A549 (cell line): ENCODE measurements at regions not wholly inside any gene's neighbourhood (a gene's known extent, or its start where the extent isn't known, plus 50 kb on each side); places are given as distances from the start of the nearest gene placed in this dataset.

Source experiments
- ATAC-seq, 2 experiments: fragments of 200-7000 bp in 1 of 2; fragments of >200 bp in 1 of 2; cut with Nextera tagmentation in 1 of 2; cut with Tn5 transposase in 1 of 2; 3 replicates each; pipeline versions ENCODE4 v1.8.0 to v1.9.1; 2018 to 2020; ENCODE audit warnings: mild to moderate bottlenecking in 1 of 2, moderate library complexity in 1 of 2
- CTCF ChIA-PET: fragments of 300-600 bp; sonication (Branson Sonifier 250); formaldehyde crosslinking; extraction: SDS; loops from one replicate; lab custom pipeline; 2021; ENCODE audit warnings: antibody characterized with exemption, inconsistent platforms; lab: Yijun Ruan, JAX
- POLR2A ChIA-PET: fragments of 350-600 bp; formaldehyde crosslinking; extraction: SDS; loops from one replicate; lab custom pipeline; 2021; ENCODE audit warnings: antibody characterized with exemption, inconsistent platforms; lab: Yijun Ruan, JAX
- DNase-seq, 2 experiments: peaks; one replicate each; pipeline versions ENCODE4 v3.0.0 to v3.0.0-alpha.2; 2011 to 2016; ENCODE audit warnings: low read depth in 1 of 2, low spot score in 1 of 2
- FAIRE-seq: peaks from 2 replicates; lab custom pipeline; 2011; peaks lifted over from hg19 to GRCh38; lab: Jason Lieb, UNC
- H3K27ac ChIP-seq, 2 experiments: fragments of >200 bp; sonication (Bioruptor Twin); formaldehyde crosslinking; 3 replicates each; pipeline ENCODE4 v1.5.1; 2016 to 2017
- H3K4me1 ChIP-seq: fragments of >200 bp; sonication (Bioruptor Twin); formaldehyde crosslinking; 3 replicates; pipeline ENCODE4 v1.6.1; 2016
- H3K4me2 ChIP-seq: fragments of >200 bp; sonication (Bioruptor Twin); formaldehyde crosslinking; 3 replicates; pipeline ENCODE4 v1.6.1; 2016
- H3K4me3 ChIP-seq: fragments of >200 bp; sonication (Bioruptor Twin); formaldehyde crosslinking; 3 replicates; pipeline ENCODE4 v1.5.1; 2016
- H3K9me3 ChIP-seq: fragments of >200 bp; sonication (Bioruptor Twin); formaldehyde crosslinking; 3 replicates; pipeline ENCODE4 v1.6.1; 2016
- BCL3 ChIP-seq: fragments of >200 bp; sonication (Bioruptor Twin); formaldehyde crosslinking; IDR thresholded peaks from 3 replicates; pipeline ENCODE4 v1.6.1; 2016
- CBX2 ChIP-seq: fragments of 200-600 bp; sonication (generic); IDR thresholded peaks from 2 replicates; pipeline ENCODE4 v1.6.1; 2016; ENCODE audit warnings: low read depth, mild to moderate bottlenecking, borderline replicate concordance
- CEBPB ChIP-seq, 2 experiments: fragments of >200 bp in 1 of 2; sonication (Bioruptor Twin) in 1 of 2; formaldehyde crosslinking in 1 of 2; IDR thresholded peaks; 2 replicates each; pipeline ENCODE4 v1.6.1; 2012 to 2016
- EHF ChIP-seq: fragments of 250-450 bp; sonication (Bioruptor Pico); IDR thresholded peaks from 2 replicates; pipeline ENCODE4 v1.5.0; 2020; ENCODE audit warnings: mild to moderate bottlenecking
- EHMT2 ChIP-seq: fragments of 200-600 bp; sonication (generic); IDR thresholded peaks from 2 replicates; pipeline ENCODE4 v1.6.1; 2016; ENCODE audit warnings: antibody characterized with exemption, low read depth, mild to moderate bottlenecking, moderate library complexity
- EP300 ChIP-seq, 2 experiments: fragments of >200 bp; sonication (Bioruptor Twin); formaldehyde crosslinking; IDR thresholded peaks; 2 replicates in 1 of 2; 3 replicates in 1 of 2; pipeline ENCODE4 v1.6.1; 2016 to 2017
- ESRRA ChIP-seq: fragments of 150-350 bp; IDR thresholded peaks from 2 replicates; pipeline ENCODE4 v1.6.1; 2014; ENCODE audit warnings: mild to moderate bottlenecking, low read length, borderline replicate concordance
- FOSB ChIP-seq: fragments of 250-450 bp; sonication (Bioruptor Pico); IDR thresholded peaks from 2 replicates; pipeline ENCODE4 v1.5.0; 2020; ENCODE audit warnings: mild to moderate bottlenecking, moderate library complexity
- FOXS1 ChIP-seq: fragments of 250-450 bp; sonication (Bioruptor Pico); IDR thresholded peaks from 2 replicates; pipeline ENCODE4 v1.5.0; 2020; ENCODE audit warnings: mild to moderate bottlenecking, moderate library complexity
- HDAC2 ChIP-seq: fragments of 200-600 bp; sonication (generic); IDR thresholded peaks from 2 replicates; pipeline ENCODE4 v1.6.1; 2016
- HOXA7 ChIP-seq: fragments of 250-450 bp; sonication (Bioruptor Pico); IDR thresholded peaks from 2 replicates; pipeline ENCODE4 v1.5.0; 2020; ENCODE audit warnings: mild to moderate bottlenecking, moderate library complexity
- HOXB13 ChIP-seq: fragments of 250-450 bp; sonication (Bioruptor Pico); IDR thresholded peaks from 2 replicates; pipeline ENCODE4 v1.5.0; 2020; ENCODE audit warnings: low read depth, mild to moderate bottlenecking, moderate library complexity
- JUN ChIP-seq, 2 experiments: fragments of >200 bp; sonication (Bioruptor Twin); formaldehyde crosslinking; IDR thresholded peaks; 2 replicates in 1 of 2; 3 replicates in 1 of 2; pipeline ENCODE4 v1.6.1; 2016 to 2017
- JUNB ChIP-seq: fragments of >200 bp; sonication (Bioruptor Twin); formaldehyde crosslinking; IDR thresholded peaks from 2 replicates; pipeline ENCODE4 v1.6.1; 2016
- MYC ChIP-seq: IDR thresholded peaks from 2 replicates; pipeline ENCODE4 v1.6.1; 2012; ENCODE audit warnings: mild to moderate bottlenecking, inconsistent platforms, low read length, improper control_type of control experiment, borderline replicate concordance
- NFE2L2 ChIP-seq: fragments of 150-350 bp; conservative IDR thresholded peaks from 2 replicates; pipeline ENCODE4 v1.6.1; 2014; ENCODE audit warnings: low read length
- POLR2A ChIP-seq: IDR thresholded peaks from 2 replicates; pipeline ENCODE4 v1.6.1; 2012; ENCODE audit warnings: mild to moderate bottlenecking, low read length
- SREBF2 ChIP-seq: fragments of 450-650 bp; IDR thresholded peaks from 2 replicates; pipeline ENCODE4 v1.6.1; 2014; ENCODE audit warnings: mild to moderate bottlenecking, moderate library complexity
- TFCP2L1 ChIP-seq: fragments of 250-450 bp; sonication (Bioruptor Pico); IDR thresholded peaks from 2 replicates; pipeline ENCODE4 v1.5.0; 2021; ENCODE audit warnings: mild to moderate bottlenecking
- TP53 ChIP-seq: fragments of 250-450 bp; sonication (Bioruptor Pico); IDR thresholded peaks from 2 replicates; pipeline ENCODE4 v1.5.0; 2021; ENCODE audit warnings: mild to moderate bottlenecking, moderate library complexity
- USF2 ChIP-seq: fragments of 450-650 bp; IDR thresholded peaks from 2 replicates; pipeline ENCODE4 v1.6.1; 2014; ENCODE audit warnings: antibody characterized with exemption
- WGBS: methylation state at CpG from one replicate; pipeline ENCODE4 v1.1.6; 2017; ENCODE audit errors: missing lambda C conversion rate; 5-methylcytosine and 5-hydroxymethylcytosine counted together
- TF ChIP-seq, protein P1 (sequence below): IDR thresholded peaks from 2 replicates; pipeline ENCODE4 v1.6.1; 2012
- TF ChIP-seq, protein P2 (sequence below): IDR thresholded peaks from 2 replicates; pipeline ENCODE4 v1.6.1; 2012; ENCODE audit warnings: low read depth, borderline replicate concordance
- TF ChIP-seq, protein P3 (sequence below): IDR thresholded peaks from 2 replicates; pipeline ENCODE4 v1.6.1; 2012
- TF ChIP-seq, protein P4 (sequence below): fragments of >200 bp; sonication (Bioruptor Twin); formaldehyde crosslinking; IDR thresholded peaks from 3 replicates; pipeline ENCODE4 v1.5.1; 2016

- H3K4me1 ChIP-seq, result no peaks in the 10 kb centered on the region
- FAIRE-seq, result no peak
- no peak overlapping the region for H3K27ac ChIP-seq
- no peak for TF ChIP-seq ESRRA
- TF ChIP-seq, protein P1, sequence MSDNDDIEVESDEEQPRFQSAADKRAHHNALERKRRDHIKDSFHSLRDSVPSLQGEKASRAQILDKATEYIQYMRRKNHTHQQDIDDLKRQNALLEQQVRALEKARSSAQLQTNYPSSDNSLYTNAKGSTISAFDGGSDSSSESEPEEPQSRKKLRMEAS, result no peak
- no peak for TF ChIP-seq HOXB13 (CRISPR knock-in tag)
- TF ChIP-seq HOXA7 (CRISPR knock-in tag), result no peak
- no peak for TF ChIP-seq SREBF2
- no peak for TF ChIP-seq JUNB
- no peak for TF ChIP-seq FOXS1
- no peak for TF ChIP-seq POLR2A
- TF ChIP-seq FOSB (CRISPR knock-in tag), result no peak
- no peak for TF ChIP-seq NFE2L2
- no peak for TF ChIP-seq TFCP2L1 (CRISPR knock-in tag)
- no peak for DNase-seq
- no peak for ATAC-seq
- no peak overlapping the region for H3K4me2 ChIP-seq
- 33% methylated on average over 4 of the region's 4 CpGs for WGBS
- ChIA-PET CTCF (no interaction called here), POLR2A (no interaction called here)
- no peak overlapping the region for H3K4me3 ChIP-seq
- H3K9me3 ChIP-seq, result no peaks in the 10 kb centered on the region
Observed at GRCh38 chr2:221848286-221848685, 276.2 kb upstream of the EPHA4 start.

DNA sequence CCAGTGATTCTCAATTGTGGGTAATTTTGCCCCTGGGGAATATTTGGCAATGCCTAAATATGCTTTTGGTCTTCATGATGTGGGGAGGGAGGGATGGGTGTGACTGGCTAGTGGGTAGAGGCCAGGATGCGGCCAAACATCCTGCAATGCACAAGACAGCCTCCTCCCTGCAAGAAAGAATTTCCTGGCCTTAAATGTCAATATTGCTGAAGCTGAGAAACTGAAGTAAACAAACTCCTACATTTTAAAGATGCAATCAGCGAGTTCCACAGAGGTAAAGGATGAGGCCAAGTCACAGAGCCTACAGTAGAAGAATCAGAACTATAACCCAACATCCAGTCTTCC is 272.9 kb upstream of the EPHA4 start:
- H3K4me2 ChIP-seq, result no peak overlapping the region
- FAIRE-seq, result no peak

More for the DNA sequence above, 272.9 kb upstream of the EPHA4 start:
- TF ChIP-seq CEBPB (IDR thresholded peaks at IDR 0.05) (no peak), EHF (no peak), TFCP2L1 (CRISPR knock-in tag) (no peak), HDAC2 (no peak), EP300 (IDR thresholded peaks at IDR 0.05) (no peak), USF2 (no peak), JUN (IDR thresholded peaks at IDR 0.05) (no peak), MYC (no peak), CBX2 (no peak), POLR2A (no peak), EHMT2 (no peak), TP53 (CRISPR knock-in tag) (no peak), SREBF2 (no peak), BCL3 (no peak)
- TF ChIP-seq, protein P2, sequence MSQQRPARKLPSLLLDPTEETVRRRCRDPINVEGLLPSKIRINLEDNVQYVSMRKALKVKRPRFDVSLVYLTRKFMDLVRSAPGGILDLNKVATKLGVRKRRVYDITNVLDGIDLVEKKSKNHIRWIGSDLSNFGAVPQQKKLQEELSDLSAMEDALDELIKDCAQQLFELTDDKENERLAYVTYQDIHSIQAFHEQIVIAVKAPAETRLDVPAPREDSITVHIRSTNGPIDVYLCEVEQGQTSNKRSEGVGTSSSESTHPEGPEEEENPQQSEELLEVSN, result no peak
- TF ChIP-seq, protein P3, sequence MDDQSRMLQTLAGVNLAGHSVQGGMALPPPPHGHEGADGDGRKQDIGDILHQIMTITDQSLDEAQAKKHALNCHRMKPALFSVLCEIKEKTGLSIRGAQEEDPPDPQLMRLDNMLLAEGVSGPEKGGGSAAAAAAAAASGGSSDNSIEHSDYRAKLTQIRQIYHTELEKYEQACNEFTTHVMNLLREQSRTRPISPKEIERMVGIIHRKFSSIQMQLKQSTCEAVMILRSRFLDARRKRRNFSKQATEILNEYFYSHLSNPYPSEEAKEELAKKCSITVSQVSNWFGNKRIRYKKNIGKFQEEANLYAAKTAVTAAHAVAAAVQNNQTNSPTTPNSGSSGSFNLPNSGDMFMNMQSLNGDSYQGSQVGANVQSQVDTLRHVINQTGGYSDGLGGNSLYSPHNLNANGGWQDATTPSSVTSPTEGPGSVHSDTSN, result no peak
- TF ChIP-seq, protein P4, sequence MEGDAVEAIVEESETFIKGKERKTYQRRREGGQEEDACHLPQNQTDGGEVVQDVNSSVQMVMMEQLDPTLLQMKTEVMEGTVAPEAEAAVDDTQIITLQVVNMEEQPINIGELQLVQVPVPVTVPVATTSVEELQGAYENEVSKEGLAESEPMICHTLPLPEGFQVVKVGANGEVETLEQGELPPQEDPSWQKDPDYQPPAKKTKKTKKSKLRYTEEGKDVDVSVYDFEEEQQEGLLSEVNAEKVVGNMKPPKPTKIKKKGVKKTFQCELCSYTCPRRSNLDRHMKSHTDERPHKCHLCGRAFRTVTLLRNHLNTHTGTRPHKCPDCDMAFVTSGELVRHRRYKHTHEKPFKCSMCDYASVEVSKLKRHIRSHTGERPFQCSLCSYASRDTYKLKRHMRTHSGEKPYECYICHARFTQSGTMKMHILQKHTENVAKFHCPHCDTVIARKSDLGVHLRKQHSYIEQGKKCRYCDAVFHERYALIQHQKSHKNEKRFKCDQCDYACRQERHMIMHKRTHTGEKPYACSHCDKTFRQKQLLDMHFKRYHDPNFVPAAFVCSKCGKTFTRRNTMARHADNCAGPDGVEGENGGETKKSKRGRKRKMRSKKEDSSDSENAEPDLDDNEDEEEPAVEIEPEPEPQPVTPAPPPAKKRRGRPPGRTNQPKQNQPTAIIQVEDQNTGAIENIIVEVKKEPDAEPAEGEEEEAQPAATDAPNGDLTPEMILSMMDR, result no peak
- WGBS, result 30% methylated on average over 2 of the region's 2 CpGs
- Histone ChIP-seq H3K9me3 (no peaks in the 10 kb centered on the region), H3K4me3 (no peak overlapping the region), H3K4me1 (no peaks in the 10 kb centered on the region), H3K27ac (no peak overlapping the region)
- CTCF ChIA-PET, result no interaction called here
- DNase-seq (no peak), ATAC-seq (no peak)
- POLR2A ChIA-PET, result no interaction called here
